ENCODE measurements at regions not wholly inside any gene's neighbourhood (a gene's known extent, or its start where the extent isn't known, plus 50 kb on each side); places are given as distances from the start of the nearest gene placed in this dataset.

DNA sequence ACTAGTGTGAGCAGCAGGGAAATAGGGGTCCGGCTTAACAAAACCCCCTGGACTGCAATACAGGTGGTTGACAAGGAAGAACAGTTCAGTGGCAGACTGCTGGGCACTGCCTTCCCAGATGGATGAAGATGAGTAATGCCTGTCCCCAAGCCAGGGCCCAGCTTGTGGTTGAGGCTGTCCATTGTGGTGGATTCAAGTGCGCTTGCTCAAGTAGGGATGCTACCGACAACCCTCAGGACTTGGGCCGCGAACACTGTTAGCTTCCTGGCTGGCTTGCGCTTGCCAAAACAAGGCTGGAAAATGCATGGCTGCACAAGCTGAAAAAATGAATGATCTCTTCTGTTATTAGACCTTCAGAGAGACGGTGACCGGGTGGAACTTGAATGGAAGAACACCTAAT, 116.1 kb upstream of the ACBD5 start:
- TF ChIP-seq, protein P1, sequence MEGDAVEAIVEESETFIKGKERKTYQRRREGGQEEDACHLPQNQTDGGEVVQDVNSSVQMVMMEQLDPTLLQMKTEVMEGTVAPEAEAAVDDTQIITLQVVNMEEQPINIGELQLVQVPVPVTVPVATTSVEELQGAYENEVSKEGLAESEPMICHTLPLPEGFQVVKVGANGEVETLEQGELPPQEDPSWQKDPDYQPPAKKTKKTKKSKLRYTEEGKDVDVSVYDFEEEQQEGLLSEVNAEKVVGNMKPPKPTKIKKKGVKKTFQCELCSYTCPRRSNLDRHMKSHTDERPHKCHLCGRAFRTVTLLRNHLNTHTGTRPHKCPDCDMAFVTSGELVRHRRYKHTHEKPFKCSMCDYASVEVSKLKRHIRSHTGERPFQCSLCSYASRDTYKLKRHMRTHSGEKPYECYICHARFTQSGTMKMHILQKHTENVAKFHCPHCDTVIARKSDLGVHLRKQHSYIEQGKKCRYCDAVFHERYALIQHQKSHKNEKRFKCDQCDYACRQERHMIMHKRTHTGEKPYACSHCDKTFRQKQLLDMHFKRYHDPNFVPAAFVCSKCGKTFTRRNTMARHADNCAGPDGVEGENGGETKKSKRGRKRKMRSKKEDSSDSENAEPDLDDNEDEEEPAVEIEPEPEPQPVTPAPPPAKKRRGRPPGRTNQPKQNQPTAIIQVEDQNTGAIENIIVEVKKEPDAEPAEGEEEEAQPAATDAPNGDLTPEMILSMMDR (IDR thresholded peaks at IDR 0.05), result no peak
- TF ChIP-seq POLR2A (IDR thresholded peaks at IDR 0.05), result no peak
